SKM-1 (cell line): ENCODE measurements at regions not wholly inside any gene's neighbourhood (a gene's known extent, or its start where the extent isn't known, plus 50 kb on each side); places are given as distances from the start of the nearest gene placed in this dataset.

Experiments
- DNase-seq: peaks from one replicate; lab custom pipeline; 2025; ENCODE audit not compliant: unreplicated experiment; lab: John Stamatoyannopoulos, UW

DNA sequence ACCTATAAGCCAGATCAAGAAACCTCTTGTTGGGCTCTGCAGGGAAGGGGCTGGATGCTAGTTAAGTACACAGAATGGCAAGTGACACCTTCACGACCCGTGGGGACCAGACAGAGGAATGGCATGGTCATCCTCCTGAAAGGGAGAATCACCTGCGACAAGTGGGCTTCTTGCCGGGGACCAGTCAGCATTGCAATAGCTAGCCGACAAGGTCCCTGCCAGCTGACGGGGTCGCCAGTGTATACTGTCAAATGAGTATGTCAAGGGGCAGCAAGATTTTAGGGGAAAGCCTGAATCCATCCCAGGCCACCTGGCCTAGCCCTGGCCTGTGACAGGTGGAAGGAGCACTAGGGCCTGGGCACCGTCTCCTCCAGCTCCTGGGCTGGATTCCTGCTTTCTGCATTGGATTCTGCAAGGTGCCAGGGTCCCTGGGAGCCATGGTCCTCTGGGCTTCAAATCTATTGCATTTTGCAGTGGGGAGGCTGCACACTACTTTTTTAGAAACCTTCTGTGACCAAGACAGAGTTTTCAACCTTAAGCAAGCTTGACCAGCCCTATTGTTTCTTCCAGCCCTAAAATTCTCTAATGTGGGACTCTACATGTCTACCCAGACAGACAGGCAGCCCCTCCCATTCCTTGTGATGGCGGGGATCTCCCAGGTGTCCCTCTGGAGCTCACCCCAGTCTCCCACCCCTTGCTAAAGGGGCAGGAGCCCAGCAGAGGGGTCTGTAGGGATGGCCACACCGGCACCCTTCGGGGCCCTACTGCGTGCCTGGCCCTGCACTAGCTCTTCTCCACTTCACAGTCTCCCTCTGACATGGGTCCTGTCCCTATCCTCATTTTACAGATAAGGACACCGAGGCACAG lies 178.5 kb downstream of the GLI2 start:
- no peak for DNase-seq

DNA sequence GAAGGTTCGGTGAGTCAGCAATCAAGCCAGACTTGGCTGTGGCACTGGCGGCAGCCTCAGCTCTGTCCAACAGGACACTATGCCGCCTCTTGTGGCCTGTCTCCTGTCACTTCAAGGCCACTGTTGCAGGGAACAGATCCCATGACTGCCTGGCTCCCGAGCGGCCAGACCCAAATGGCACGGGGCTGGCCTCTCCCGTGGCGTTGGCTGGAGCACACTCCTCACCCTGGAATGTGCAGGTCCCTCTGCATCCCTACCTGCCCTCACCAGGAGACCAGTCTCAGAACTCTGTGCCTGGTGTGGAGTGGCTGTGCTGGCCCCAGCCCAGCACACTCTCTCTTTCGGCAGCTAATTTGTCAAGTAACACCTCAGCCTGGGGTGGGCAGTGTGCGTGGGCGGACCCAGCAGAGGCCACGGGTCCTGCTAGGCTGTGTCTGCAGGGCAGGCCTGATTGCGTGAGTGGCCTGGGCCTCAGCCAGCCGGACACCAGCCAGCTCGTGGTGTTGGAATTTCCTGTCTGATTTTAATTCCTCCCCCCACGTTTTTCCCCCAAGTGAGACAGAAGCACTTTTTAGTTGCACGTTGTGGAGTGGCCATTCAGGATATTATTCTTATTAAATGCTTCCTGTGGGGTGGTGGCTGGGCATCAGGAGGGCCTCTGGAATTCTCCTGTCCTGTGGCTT lies 179.3 kb downstream of the GLI2 start:
- no peak for DNase-seq

DNA sequence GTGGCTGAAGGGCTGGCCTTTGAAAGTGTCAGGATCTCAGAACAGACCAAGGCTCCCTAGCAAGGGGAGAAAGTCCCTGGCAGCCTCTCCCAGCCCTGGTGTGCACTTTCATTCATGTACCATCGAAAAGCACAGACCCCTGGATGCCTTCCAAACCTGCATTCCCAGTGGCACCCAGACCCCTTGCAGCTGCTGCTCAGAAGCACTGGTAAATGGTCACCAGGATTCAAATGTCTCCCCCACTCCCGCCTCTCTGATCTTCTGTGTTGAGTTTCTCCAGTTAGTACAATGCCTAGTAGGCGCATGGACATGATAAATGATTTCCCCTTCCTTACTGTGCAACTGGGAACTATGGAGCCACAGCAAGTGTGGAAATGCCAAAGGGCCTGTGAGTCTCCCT lies 180.0 kb downstream of the GLI2 start:
- DNase-seq = no peak

DNA sequence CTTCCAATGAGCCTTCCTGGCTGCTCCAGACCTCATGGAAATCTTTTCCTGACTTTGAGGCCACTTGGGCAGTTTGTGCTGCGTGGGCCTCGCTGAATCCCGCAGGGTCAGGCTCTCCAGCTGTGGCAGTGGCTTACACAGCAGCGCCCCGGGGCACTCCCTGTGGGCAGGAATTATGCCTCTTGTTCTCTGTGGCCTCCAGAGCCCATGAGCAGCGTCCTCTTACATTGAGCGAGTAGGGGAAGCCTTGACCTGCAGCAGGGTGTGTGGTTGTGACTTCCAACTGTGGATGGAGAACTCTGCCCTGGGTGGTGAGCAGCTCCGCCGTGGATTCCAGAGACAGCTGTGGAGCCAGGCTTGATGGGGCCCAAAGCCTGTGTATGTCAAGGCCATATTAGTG lies 180.8 kb downstream of the GLI2 start:
- DNase-seq = no peak

DNA sequence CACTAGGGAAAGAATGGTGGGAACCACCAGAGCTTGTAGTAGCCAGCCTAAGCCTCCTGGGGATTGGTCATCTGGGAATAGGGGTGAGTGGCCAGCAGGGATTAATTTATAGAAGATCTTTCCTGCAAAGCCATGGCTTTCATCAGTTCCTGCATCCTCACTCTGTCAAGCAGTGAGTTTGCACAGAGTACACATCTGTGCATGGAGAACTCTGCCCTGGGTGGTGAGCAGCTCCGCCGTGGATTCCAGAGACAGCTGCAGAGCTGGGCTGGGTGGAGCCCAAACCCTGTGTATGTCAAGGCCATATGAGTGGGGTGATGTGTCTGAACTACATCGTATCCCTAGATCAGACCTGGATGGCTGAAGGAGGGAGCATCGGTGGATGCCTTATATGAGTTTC lies 182.2 kb downstream of the GLI2 start:
- DNase-seq = no peak

DNA sequence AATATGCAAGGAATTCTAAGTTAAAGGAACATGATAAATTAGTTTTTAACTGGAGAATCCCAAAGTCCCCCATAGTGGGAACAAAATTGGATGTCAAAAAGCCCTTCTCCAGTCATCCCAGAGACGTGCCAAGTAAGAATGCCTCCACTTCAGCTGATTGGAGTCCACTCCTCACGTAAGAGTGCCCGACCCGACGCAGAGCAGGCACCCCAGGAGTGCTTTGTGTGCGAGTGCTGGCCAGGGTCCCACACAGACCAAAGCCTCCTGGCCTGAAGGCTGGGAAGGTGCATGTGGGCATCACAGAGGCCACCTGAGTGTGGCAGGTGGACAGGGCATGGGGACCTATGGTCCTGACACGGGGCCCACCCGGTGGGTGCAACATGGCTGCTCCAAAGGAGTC lies 183.5 kb downstream of the GLI2 start:
- DNase-seq = no peak

DNA sequence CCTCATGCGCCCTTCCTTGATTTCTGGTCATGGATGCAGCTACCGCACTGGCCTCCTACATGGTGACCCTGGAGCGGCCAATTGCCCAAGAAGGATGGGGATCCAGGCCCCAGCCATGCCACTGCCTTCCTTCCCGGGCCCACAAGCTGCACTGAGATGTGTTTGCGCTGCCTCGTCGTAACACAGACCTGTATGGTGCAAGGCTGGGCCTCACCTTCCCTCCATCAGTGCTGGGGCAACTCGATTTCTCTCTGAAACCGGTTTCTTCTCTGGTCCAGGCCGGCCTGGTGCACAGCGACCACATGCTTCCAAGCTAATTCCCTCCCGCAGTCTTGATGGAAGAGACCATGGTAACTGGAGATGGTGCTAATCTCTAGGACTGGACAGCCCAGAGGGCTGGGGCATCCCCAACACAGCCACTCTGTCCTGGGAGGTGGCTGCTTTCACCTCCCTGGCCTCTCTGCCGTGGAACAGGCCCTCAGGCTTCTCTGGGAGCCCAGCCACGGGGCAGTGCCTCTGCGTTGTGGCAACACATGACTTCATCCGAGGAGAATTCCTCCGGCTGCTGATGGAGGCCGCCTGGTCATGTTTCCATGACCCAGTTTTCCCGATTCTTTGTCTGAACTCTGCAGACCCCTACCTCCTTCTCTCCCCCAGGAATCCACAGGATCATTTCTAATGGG lies 184.2 kb downstream of the GLI2 start:
- no peak for DNase-seq

DNA sequence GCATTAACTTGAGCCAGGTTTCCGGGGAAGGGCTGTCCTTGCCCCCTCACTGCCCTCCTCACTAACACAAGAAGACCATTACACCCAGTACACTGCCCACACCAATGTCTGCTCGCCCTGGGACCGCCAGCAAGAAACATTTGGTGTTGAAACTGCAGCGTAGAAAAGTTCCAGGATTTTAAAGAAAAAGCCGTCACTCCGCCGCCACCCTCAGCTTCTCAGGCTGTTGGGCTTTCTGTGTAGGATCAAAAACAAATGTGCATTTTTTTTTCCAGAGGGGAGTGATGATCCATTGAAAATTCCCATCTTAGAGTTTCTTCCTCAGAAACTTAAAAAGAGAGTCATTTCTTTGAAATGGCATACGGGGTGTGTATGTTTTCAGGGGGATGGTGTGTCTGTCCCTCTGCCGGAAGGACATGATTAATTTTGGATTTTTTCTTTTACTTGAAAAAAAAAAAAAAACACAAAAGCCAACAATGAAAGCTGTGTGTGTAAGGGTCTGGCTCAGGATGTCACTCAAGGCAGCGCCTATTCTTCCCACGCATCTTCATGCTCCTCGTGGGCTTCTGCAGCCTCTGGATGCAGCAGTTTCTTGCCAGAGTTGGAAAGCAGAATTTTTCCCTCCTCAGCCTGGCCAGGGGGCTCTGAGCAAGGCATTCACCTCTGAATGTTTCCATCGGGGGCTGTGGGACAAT lies 184.9 kb downstream of the GLI2 start:
- no peak for DNase-seq

DNA sequence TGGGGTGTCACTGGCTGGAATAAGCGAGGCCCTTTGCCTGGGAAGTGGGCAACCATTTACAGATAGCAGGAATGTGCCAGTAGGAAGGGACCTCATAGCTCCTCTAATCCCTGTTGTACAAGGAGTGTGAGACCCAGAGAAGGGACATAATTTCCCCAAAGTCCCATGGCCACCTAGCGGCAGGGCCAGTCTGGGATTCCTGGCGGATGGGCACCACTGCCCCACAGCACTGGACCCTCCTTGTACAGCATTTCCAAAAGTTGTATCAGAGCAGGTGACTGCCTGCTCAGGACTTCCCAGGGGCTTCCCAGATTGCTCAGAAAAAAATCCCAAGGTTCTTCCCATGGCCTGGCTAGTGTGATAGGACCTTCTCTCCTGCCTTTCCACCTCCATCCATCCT lies 185.8 kb downstream of the GLI2 start:
- DNase-seq = no peak

DNA sequence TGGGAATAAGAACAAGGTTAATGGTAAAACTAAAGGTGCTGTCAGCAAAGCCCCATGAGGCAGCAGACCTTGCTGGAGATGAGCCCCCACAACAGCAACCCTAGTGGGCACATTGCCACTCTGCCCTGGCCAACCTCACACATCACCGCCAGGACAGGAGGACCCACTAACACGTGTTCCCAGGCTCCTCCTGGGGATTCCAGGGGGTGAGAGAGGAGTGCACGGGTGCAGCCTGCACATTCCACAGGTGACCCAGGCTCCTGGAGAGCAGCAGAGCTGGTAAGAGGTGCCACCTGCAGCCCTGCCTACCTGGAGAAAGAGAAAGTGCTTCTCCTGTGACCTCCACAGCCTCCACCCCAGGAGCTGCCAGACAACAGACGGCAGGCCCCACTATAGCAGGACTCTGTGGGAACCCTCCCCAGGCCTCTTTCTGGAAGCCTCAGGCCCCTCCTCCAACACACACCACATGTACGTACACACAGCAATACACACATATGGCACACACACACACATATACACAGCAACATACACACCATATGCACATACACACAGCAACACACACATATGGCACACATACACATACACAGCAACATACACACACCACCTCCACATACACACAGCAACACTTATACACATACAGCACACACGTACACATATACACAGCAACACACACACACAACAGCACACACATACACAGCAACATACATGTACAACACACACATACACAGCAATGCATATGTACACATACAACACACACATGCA lies 187.1 kb downstream of the GLI2 start:
- DNase-seq = no peak

DNA sequence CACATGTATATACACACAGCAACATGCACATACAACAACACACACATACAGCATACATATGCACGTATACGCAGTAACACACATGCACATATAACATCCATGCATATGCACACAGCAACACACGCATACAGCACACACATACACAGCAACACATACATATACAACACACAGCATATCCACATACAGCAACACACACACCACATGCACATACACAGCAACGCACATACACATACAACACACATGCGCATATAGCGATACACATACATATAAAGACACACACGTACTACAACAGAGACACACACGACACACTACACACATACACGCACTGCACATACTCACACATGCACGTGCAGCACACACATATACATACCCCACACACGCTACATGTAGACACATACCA lies 187.8 kb downstream of the GLI2 start:
- DNase-seq = no peak

DNA sequence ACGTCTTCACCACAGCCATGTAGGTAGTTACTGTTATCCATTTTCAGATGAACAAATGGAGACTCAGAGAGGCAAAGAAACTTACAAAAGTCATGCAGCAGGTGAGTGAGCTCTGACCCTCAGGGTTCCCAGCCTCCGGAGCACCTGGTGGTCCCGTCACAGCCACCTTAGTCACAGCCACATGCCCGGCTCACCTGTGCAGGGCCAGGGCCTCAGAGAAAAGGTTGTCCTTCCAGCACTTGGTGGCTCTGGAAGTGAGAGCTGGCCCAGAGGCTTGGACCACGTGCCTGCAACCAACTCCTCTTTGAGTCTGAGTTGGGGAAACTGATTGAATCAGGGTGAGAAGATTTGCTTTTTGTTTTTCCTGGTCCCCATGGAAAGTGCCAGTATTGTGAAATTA lies 189.3 kb downstream of the GLI2 start:
- no peak for DNase-seq

DNA sequence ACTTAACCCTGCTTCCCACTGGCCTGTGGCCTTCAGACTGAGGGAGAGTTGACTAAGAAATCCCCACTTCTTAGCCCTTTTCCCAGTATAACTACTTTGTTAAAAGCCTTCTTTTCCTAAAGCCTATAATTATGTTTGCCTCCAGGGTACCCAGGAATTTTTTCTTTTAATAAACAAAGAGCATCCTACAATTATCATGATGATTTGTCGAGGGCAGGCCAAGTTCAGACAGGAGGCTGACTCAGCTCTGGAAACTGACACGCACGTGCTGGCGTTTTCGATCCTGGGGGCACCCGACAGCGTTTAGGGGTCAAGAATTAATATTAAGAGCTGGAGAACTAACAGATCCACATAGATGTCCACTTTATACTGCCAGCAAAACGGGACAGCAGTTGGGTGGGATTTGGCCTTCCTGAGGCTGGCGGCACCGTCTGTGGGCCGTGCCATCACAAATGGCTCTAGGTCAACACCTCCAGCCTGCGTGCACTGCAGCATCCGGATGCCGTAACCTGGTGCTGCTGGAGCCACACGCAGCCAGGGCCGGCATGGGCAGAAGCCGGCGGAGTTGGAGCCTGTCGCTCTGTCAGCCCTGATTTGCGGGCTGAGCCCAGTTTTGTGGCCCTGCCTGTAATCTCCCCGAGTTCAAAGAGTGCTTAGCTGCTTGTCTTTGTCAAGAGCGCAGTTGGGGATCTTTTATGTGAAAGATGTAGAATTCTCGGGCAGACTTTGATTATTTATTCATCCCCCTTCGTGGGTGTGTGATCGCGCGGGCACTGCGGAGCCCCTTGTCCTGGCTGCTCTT lies 191.0 kb downstream of the GLI2 start:
- DNase-seq = no peak

DNA sequence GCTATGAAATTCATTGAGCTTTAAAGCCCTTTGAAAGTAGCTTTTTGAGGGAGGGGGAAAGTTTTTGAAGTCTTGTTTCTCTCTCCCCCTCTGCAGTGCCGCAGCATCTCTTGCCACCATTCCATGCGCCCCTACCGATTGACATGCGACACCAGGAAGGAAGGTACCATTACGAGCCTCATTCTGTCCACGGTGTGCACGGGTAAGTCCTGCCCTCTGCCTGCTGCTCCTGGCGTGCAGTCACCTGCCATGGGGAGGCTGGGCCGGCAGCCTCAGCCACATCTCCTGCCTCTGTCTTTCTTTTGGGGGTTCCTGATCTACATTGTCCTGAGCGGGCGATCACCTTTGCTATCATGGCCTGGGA lies 191.6 kb downstream of the GLI2 start:
- no peak for DNase-seq

DNA sequence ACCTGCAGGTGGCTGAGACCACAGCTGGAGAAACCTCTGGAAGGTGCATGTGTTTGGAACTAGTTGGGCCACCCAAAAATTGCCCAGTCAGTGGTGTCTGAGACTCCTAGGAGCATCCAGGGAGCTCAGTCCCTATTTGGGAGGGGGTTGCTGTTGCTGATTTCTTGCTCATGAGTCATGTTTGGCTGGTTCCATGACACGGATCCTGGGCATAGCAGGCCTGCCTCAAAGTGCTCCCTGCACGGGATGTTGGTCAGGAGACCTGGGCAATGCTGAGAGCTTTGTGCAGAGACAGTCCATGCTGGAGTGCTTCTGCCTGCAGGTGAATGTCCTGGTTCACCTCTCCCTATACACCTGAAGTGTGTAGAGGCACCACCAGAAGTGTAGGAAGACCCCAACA lies 194.2 kb downstream of the GLI2 start:
- no peak for DNase-seq

DNA sequence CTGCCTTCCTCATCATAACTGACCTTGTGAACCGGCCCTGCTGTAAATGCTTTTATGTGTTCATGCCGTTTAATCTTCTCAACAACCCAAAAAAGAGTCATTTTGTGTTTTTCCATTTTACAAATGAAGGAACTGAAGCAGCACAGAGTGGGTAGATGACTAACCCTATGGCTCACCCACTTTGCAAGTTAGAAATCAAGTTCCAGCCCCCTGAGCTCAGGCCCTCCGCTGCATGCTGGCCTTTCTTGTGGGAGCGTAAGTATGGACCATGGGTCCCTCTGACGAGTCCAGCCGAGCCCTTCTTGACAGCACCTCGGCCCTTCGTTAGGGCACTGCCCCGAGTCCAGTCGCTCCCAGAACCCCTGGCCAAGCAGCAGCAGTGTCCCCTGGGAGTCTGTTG lies 194.6 kb downstream of the GLI2 start:
- no peak for DNase-seq

DNA sequence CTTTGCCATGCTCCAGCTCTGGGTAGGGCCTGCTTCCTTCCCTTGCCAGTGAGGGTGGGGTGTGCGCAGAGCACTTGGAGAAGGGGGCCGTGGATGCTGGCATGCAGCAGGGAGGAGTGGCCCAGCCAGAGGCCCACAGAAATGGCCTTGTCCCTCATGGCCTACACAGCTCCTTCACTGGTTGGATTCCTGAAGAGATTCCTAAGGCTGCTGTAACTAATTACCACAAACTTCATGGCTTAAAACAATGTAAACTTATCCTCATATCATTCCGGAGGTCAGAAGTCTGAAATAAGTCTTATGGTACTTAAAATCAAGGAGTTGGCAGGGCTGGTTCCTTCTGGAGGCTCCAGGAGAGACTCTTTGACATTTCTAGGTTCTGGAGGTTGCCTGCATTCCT lies 195.2 kb downstream of the GLI2 start:
- no peak for DNase-seq

DNA sequence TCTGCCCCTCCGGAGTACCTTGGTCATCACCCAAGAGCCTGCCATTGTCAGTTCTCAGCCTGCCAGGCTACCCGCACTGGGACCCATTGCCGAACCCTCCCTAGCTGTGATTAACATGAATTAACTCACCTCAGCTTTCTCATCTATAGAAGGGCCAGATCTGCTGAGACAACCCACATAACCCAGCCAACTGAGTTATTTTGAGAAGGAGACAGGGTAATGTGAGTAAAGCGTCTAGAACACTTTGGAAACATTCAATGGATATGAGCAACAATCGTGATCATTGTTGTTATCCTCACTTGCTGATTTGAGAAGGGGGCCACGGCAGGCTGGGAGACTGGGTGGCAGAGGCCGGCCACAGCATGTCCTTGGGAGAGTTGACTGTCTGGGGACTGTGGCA lies 196.8 kb downstream of the GLI2 start:
- no peak for DNase-seq

DNA sequence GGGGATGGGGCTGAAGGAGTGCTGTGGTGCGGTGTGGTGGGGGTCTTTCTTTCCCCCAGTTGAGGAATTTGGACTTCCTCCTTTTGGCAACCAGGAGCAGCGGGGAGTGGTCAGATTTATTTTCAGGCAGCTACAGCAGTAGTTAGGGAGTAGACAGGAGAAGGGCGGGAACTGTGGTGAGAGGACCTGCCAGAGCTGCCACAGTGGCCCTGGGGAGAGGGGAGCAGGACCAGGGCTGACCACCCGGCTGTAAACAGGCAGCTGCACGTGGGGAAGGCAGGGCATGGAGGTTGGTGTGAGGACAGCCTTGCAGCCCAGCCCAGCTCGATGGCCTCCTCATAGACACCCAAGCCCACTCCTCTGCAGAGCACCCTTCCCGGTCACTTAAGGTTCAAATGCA lies 197.2 kb downstream of the GLI2 start:
- no peak for DNase-seq
